Esophagus muscularis mucosa (tissue), 4 donors: ENCODE measurements at regions not wholly inside any gene's neighbourhood (a gene's known extent, or its start where the extent isn't known, plus 50 kb on each side); places are given as distances from the start of the nearest gene placed in this dataset.
"Not testable (repeated sequence)": the region's sequence is repeated elsewhere in the genome, so short reads cannot be mapped to it uniquely, and the experiment has no call there.

Experiments used
- DNase-seq: peaks from one replicate; pipeline ENCODE4 v3.0.0-alpha.2; 2017; ENCODE audit errors: extremely low spot score
- H3K27ac ChIP-seq, 4 donors: fragments of 200-600 bp; sonication (generic); replicated peaks in 1 of 4; 1 replicate in 3 of 4; 2 replicates in 1 of 4; pipeline ENCODE4 v1.5.1; 2016 to 2019; ENCODE audit warnings: mild to moderate bottlenecking in 1 of 4
- H3K27me3 ChIP-seq, 4 donors: fragments of 200-600 bp; sonication (generic); one replicate each; pipeline versions ENCODE4 v1.5.1 to v1.6.0; 2016 to 2019
- H3K36me3 ChIP-seq, 4 donors: fragments of 200-600 bp; sonication (generic); one replicate each; pipeline ENCODE4 v1.5.1; 2016 to 2019
- H3K4me1 ChIP-seq, 4 donors: fragments of 200-600 bp; sonication (generic); one replicate each; pipeline ENCODE4 v1.5.1; 2016 to 2019
- H3K4me3 ChIP-seq, 4 donors: fragments of 200-600 bp; sonication (generic); 1 replicate in 2 of 4; 2 replicates in 2 of 4; pipeline ENCODE4 v1.5.1; 2016 to 2019; ENCODE audit warnings: mild to moderate bottlenecking in 4 of 4, moderate library complexity in 1 of 4
- H3K9me3 ChIP-seq, 4 donors: fragments of 200-600 bp; sonication (generic); 1 replicate in 3 of 4; 2 replicates in 1 of 4; pipeline ENCODE4 v1.5.1; 2016 to 2019
- CTCF ChIP-seq, 3 experiments: fragments of 200-600 bp in 2 of 3; fragments of 450-650 bp in 1 of 3; sonication (generic) in 2 of 3; IDR thresholded peaks; one replicate each; pipeline ENCODE4 v1.5.1; 2017 to 2019; ENCODE audit warnings: antibody characterized with exemption in 3 of 3, mild to moderate bottlenecking in 2 of 3, moderate library complexity in 1 of 3
- EP300 ChIP-seq: sonication (generic); formaldehyde crosslinking; IDR thresholded peaks from one replicate; pipeline ENCODE4 v1.6.1; 2017; ENCODE audit warnings: antibody characterized with exemption
- POLR2A ChIP-seq: fragments of 450-650 bp; IDR thresholded peaks from one replicate; pipeline ENCODE4 v1.6.1; 2017; ENCODE audit warnings: antibody characterized with exemption, moderate library complexity, mild to moderate bottlenecking, low read depth
- POLR2AphosphoS5 ChIP-seq, 2 donors: sonication (generic); formaldehyde crosslinking; IDR thresholded peaks; one replicate each; pipeline ENCODE4 v1.6.1; 2017; ENCODE audit warnings: antibody characterized with exemption in 2 of 2
- WGBS: methylation state at CpG from one replicate; pipeline ENCODE4 v1.1.5; 2018; 5-methylcytosine and 5-hydroxymethylcytosine counted together
- intact Hi-C: fragments of 100-400 bp; cut with DNase I; formaldehyde crosslinking; loops from one replicate; pipeline ENCODE4 v1.15.1; 2023

DNA sequence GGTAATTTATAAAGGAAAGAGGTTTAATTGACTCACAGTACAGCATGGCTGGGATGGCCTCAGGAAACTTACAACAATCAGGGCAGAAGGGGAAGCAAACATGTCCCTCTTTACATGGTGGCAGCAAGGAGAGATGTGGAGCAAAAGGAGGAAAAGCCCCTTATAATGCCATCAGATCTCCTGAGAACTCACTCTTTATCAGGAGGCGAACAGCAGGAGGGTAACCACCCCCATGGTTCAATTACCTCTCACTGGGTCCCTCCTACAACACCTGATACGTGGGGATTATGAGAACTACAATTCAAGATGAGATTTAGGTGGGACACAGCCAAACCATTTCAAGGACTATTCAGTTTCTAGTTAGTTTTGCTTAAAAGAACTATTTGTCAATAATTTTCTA, 453.3 kb downstream of the C12orf50 start:
- Histone ChIP-seq H3K4me3 (no peak overlapping the region), H3K9me3 (no peaks in the 10 kb centered on the region), H3K36me3 (no peaks in the 10 kb centered on the region), H3K4me1 (no peaks in the 10 kb centered on the region), H3K27me3 (no peaks in the 10 kb centered on the region), H3K27ac (no peak overlapping the region)
- 48% methylated on average over 2 of the region's 2 CpGs for WGBS
- intact Hi-C loops = no loop called here
- no peak for TF ChIP-seq POLR2AphosphoS5 (IDR thresholded peaks at IDR 0.05)
- no peak for TF ChIP-seq CTCF (IDR thresholded peaks at IDR 0.05)
- DNase-seq = no peak

DNA sequence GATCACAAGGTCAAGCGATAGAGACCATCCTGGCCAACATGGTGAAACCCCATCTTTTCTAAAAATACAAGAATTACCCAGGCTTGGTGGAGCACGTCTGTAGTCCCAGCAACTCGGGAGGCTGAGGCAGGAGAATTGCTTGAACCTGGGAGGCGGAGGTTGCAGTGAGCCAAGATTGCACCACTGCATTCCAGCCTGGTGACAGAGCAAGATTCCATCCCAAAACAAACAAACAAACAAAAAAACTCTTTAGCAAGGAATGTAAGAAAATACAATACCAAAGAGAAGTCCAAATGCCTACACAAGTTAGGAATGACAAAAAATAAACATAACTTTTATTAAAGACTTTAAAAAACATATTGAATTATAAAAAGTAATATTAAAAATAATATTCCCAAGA, 462.3 kb downstream of the C12orf50 start:
- DNase-seq, H3K27ac ChIP-seq, H3K9me3 ChIP-seq, H3K36me3 ChIP-seq, H3K27me3 ChIP-seq, H3K4me3 ChIP-seq, intact Hi-C loops, H3K4me1 ChIP-seq: not testable (repeated sequence)
- 91% methylated on average over 4 of the region's 4 CpGs for WGBS

DNA sequence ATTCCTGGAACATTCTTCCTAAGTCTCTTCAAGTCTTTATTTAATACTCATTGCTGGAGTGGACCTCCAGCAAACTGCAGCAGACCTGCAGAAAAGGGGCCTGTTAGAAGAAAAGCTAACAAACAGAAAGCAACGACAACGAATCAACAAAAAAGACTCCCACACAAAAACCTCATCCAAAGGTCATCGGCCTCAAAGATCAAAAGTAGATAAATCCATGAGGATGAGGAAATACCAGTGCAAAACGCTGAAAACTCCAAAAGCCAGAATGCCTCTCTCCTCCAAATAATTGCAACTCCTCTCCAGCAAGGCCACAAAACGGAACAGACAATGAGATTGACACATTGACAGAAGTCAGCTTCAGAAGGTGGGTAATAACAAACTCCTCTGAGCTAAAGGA, 472.2 kb downstream of the C12orf50 start:
- Histone ChIP-seq H3K27me3 (no peaks in the 10 kb centered on the region), H3K9me3 (no peaks in the 10 kb centered on the region)

GRCh38 chr12:87531213-87531612, 498.0 kb downstream of the C12orf50 start:
- WGBS = 90% methylated on average over 2 of the region's 5 CpGs
- H3K4me1 ChIP-seq, H3K27me3 ChIP-seq, DNase-seq, intact Hi-C loops, H3K9me3 ChIP-seq, H3K36me3 ChIP-seq, H3K27ac ChIP-seq, H3K4me3 ChIP-seq: not testable (repeated sequence)

More for the DNA sequence above, 472.2 kb downstream of the C12orf50 start:
- Histone ChIP-seq H3K27ac (no peak overlapping the region), H3K36me3 (no peaks in the 10 kb centered on the region), H3K4me3 (no peak overlapping the region), H3K4me1 (no peaks in the 10 kb centered on the region)
- DNase-seq = no peak
- TF ChIP-seq CTCF (IDR thresholded peaks at IDR 0.05) (no peak), POLR2A (no peak), POLR2AphosphoS5 (IDR thresholded peaks at IDR 0.05) (no peak), EP300 (no peak)
- intact Hi-C loops = no loop called here
- WGBS = 81% methylated on average over 5 of the region's 5 CpGs

- Histone ChIP-seq H3K9me3 (no peaks in the 10 kb centered on the region), H3K27ac (no peak overlapping the region), H3K4me1 (no peaks in the 10 kb centered on the region), H3K36me3 (no peaks in the 10 kb centered on the region), H3K4me3 (no peak overlapping the region), H3K27me3 (no peaks in the 10 kb centered on the region)
- intact Hi-C loops = no loop called here
- 78% methylated on average over 1 of the region's 1 CpG for WGBS
- TF ChIP-seq POLR2AphosphoS5 (IDR thresholded peaks at IDR 0.05) (no peak), POLR2A (no peak), EP300 (no peak), CTCF (IDR thresholded peaks at IDR 0.05) (no peak)
- DNase-seq = no peak
These were observed 499.8 kb downstream of the C12orf50 start for GRCh38 chr12:87529413-87529812.

DNA sequence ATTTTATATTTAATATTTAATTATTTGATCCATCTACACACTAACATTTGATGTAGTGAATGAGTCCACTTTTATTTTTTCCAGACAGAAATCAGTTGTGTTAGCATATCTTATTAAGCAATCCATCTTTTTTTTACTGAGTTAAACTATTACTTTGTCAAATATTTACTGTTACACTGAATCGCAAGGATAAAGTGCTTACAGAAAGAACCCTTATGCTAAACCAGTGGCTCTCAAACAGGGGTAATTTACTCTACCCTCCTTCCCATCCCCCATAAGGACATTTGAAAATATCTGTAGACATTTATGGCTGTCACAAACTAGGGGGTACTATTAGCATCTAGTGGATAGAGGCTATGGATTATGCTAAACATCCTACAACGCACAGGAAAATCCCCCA, 508.2 kb downstream of the C12orf50 start:
- Histone ChIP-seq H3K36me3 (no peaks in the 10 kb centered on the region), H3K9me3 (no peaks in the 10 kb centered on the region), H3K4me1 (no peaks in the 10 kb centered on the region), H3K4me3 (no peak overlapping the region), H3K27me3 (no peaks in the 10 kb centered on the region), H3K27ac (no peak overlapping the region)
- no peak for DNase-seq
- 78% methylated on average over 2 of the region's 2 CpGs for WGBS
- no peak for TF ChIP-seq POLR2A
- no peak for TF ChIP-seq POLR2AphosphoS5 (IDR thresholded peaks at IDR 0.05)
- TF ChIP-seq CTCF (IDR thresholded peaks at IDR 0.05) = no peak
- TF ChIP-seq EP300 = no peak
- intact Hi-C loops = no loop called here
